Neural cell (in vitro differentiated cells): ENCODE measurements at regions not wholly inside any gene's neighbourhood (a gene's known extent, or its start where the extent isn't known, plus 50 kb on each side); places are given as distances from the start of the nearest gene placed in this dataset.

Experiments
- H2AFZ ChIP-seq: fragments of 200-600, 300-800 bp; sonication (generic), shearing (Covaris generic); 2 replicates; pipeline ENCODE4 v1.6.0; 2014; ENCODE audit warnings: low read depth, mild to moderate bottlenecking, antibody characterized with exemption, low read length, moderate library complexity
- H3F3A ChIP-seq: fragments of 200-600 bp; shearing (Covaris generic); 2 replicates; pipeline ENCODE4 v1.6.1; 2016; ENCODE audit warnings: mild to moderate bottlenecking, moderate library complexity, mixed read lengths, antibody characterized with exemption, low read length; ENCODE audit not compliant: insufficient read depth, poor library complexity, severe bottlenecking
- H3K27ac ChIP-seq: fragments of 200-600, 300-800 bp; sonication (generic), shearing (Covaris generic); 2 replicates; pipeline ENCODE4 v1.5.1; 2014; ENCODE audit warnings: mild to moderate bottlenecking, low read length, moderate library complexity
- H3K27me3 ChIP-seq: fragments of 300-800, 200-600 bp; sonication (generic), shearing (Covaris generic); 2 replicates; pipeline ENCODE4 v1.6.0; 2014; ENCODE audit warnings: mild to moderate bottlenecking, low read depth, low read length, moderate library complexity; ENCODE audit not compliant: insufficient read depth
- H3K36me3 ChIP-seq: fragments of 300-800, 200-600 bp; sonication (generic), shearing (Covaris generic); 2 replicates; pipeline ENCODE4 v1.5.1; 2014; ENCODE audit warnings: mild to moderate bottlenecking, antibody characterized with exemption, low read length, moderate library complexity; ENCODE audit not compliant: insufficient read depth
- H3K4me2 ChIP-seq: fragments of 300-800, 200-600 bp; sonication (generic), shearing (Covaris generic); 2 replicates; pipeline ENCODE4 v1.6.0; 2014; ENCODE audit warnings: mild to moderate bottlenecking, low read length
- H3K4me3 ChIP-seq: fragments of 300-800, 200-600 bp; sonication (generic), shearing (Covaris generic); 2 replicates; pipeline ENCODE4 v1.5.1; 2014; ENCODE audit warnings: mild to moderate bottlenecking, low read length, moderate library complexity
- H3K79me2 ChIP-seq: fragments of 200-600 bp; shearing (Covaris generic); replicated peaks from 2 replicates; pipeline ENCODE4 v1.6.0; 2014; ENCODE audit warnings: mild to moderate bottlenecking, low read length, moderate library complexity; ENCODE audit not compliant: insufficient read depth
- H3K9ac ChIP-seq: fragments of 300-800, 200-600 bp; sonication (generic), shearing (Covaris generic); 2 replicates; pipeline ENCODE4 v1.6.1; 2016; ENCODE audit warnings: mild to moderate bottlenecking, low read length, mixed read lengths
- H3K9me2 ChIP-seq: fragments of 200-600 bp; shearing (Covaris generic); 2 replicates; pipeline ENCODE4 v1.6.1; 2016; ENCODE audit warnings: mild to moderate bottlenecking, low read length, mixed read lengths; ENCODE audit not compliant: insufficient read depth
- H3K9me3 ChIP-seq: fragments of 200-600, 300-800 bp; sonication (generic), shearing (Covaris generic); 2 replicates; pipeline ENCODE4 v1.6.1; 2016; ENCODE audit warnings: mild to moderate bottlenecking, mixed run types, low read length, moderate library complexity, mixed read lengths
- H4K20me1 ChIP-seq: fragments of 200-600 bp; shearing (Covaris generic); 2 replicates; pipeline ENCODE4 v1.6.1; 2016; ENCODE audit warnings: mild to moderate bottlenecking, mixed run types; ENCODE audit not compliant: insufficient read depth
- EP300 ChIP-seq: fragments of 450-650 bp; conservative IDR thresholded peaks from 2 replicates; pipeline ENCODE4 v1.6.1; 2014; ENCODE audit warnings: antibody characterized with exemption, mild to moderate bottlenecking, moderate library complexity; ENCODE audit not compliant: poor library complexity, severe bottlenecking
- EZH2 ChIP-seq: fragments of 200-600, 300-800 bp; shearing (Covaris generic), sonication (generic); IDR thresholded peaks from 2 replicates; pipeline ENCODE4 v1.6.1; 2014; ENCODE audit warnings: antibody characterized with exemption, low read length, borderline replicate concordance, mild to moderate bottlenecking; ENCODE audit not compliant: insufficient read depth, poor library complexity, severe bottlenecking
- MXI1 ChIP-seq: fragments of 450-650 bp; conservative IDR thresholded peaks from 2 replicates; pipeline ENCODE4 v1.6.1; 2014; ENCODE audit warnings: antibody characterized with exemption, mild to moderate bottlenecking; ENCODE audit not compliant: poor library complexity, severe bottlenecking
- POLR2AphosphoS5 ChIP-seq: IDR thresholded peaks from 2 replicates; pipeline ENCODE4 v1.6.1; 2012
- REST ChIP-seq: IDR thresholded peaks from 2 replicates; pipeline ENCODE4 v1.6.1; 2012; ENCODE audit warnings: borderline replicate concordance
- TAF1 ChIP-seq: IDR thresholded peaks from 2 replicates; pipeline ENCODE4 v1.6.1; 2012; ENCODE audit warnings: low read depth

- Histone ChIP-seq H3K4me3 (no peak overlapping the region), H3K9ac (no peak overlapping the region), H3K36me3 (no peaks in the 10 kb centered on the region), H4K20me1 (no peaks in the 10 kb centered on the region), H3F3A (no peaks in the 10 kb centered on the region), H3K27ac (no peak overlapping the region), H3K4me2 (no peak overlapping the region), H3K27me3 (no peaks in the 10 kb centered on the region), H3K9me2 (no peaks in the 10 kb centered on the region), H2AFZ (no peak overlapping the region), H3K79me2 (no peaks in the 10 kb centered on the region), H3K9me3 (no peaks in the 10 kb centered on the region)
- TF ChIP-seq MXI1 (no peak), REST (no peak), POLR2AphosphoS5 (no peak), TAF1 (no peak), EP300 (no peak)
Observed at GRCh38 chr14:44699391-44699790, 192.3 kb upstream of the FSCB start.

GRCh38 chr14:44669496-44669895 is 162.4 kb upstream of the FSCB start:
- H3K79me2 ChIP-seq, result no peaks in the 10 kb centered on the region

More at GRCh38 chr14:44669496-44669895, 162.4 kb upstream of the FSCB start:
- Histone ChIP-seq H3K4me2 (no peak overlapping the region), H3K36me3 (no peaks in the 10 kb centered on the region), H3F3A (no peaks in the 10 kb centered on the region), H4K20me1 (no peaks in the 10 kb centered on the region), H2AFZ (no peak overlapping the region), H3K9me2 (no peaks in the 10 kb centered on the region), H3K27ac (no peak overlapping the region), H3K9me3 (no peaks in the 10 kb centered on the region), H3K9ac (no peak overlapping the region), H3K27me3 (no peaks in the 10 kb centered on the region), H3K4me3 (no peak overlapping the region)
- no peak for TF ChIP-seq EZH2
- TF ChIP-seq REST, result no peak
